ENCODE measurements at regions not wholly inside any gene's neighbourhood (a gene's known extent, or its start where the extent isn't known, plus 50 kb on each side); places are given as distances from the start of the nearest gene placed in this dataset.

DNA sequence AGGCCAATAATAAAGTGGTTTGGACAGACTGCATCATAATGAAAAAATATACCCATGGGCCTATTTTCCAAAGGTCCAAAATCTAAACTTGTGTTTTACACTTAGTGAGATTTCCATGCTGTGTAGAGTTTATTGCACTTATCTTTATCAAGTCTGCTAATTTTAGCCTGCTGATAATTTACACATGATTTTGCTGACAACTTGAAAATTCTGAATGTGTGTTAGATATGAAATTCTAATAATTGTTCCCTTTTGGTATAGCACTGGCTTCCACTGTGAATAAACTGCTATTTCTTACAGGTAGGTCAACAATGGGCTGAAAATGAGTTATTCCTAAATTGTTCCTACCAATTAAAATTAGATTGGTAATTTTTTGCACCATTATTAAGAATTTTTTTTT lies 589.1 kb upstream of the ANO3 start:
- TF ChIP-seq, protein P1, sequence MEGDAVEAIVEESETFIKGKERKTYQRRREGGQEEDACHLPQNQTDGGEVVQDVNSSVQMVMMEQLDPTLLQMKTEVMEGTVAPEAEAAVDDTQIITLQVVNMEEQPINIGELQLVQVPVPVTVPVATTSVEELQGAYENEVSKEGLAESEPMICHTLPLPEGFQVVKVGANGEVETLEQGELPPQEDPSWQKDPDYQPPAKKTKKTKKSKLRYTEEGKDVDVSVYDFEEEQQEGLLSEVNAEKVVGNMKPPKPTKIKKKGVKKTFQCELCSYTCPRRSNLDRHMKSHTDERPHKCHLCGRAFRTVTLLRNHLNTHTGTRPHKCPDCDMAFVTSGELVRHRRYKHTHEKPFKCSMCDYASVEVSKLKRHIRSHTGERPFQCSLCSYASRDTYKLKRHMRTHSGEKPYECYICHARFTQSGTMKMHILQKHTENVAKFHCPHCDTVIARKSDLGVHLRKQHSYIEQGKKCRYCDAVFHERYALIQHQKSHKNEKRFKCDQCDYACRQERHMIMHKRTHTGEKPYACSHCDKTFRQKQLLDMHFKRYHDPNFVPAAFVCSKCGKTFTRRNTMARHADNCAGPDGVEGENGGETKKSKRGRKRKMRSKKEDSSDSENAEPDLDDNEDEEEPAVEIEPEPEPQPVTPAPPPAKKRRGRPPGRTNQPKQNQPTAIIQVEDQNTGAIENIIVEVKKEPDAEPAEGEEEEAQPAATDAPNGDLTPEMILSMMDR (IDR thresholded peaks at IDR 0.05; ENCODE audit: low read depth, low read length), result no peak
- TF ChIP-seq EZH2phosphoT487 (IDR thresholded peaks at IDR 0.05; ENCODE audit: low read depth), result no peak
